ENCODE measurements at regions not wholly inside any gene's neighbourhood (a gene's known extent, or its start where the extent isn't known, plus 50 kb on each side); places are given as distances from the start of the nearest gene placed in this dataset.

DNA sequence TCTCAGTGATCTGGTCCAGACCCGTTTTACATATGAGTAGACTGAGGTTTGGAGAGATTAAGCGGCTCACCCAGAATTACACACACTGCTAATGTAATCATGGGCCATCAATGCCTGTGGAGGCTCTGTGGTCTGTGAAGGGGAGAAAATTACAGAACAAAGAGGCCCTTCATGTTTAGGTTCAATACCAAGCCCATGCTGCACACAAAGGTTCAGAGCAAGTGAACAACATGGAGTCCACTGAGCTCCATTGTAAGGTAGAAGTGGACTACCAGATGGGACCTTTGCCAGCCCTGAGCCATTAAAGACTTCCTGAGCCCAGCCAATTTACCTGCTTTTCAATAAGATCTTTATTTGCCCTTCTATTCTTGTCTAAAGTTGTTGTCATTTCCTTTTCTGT lies 109.8 kb downstream of the LUZP4 start:
- BruUV-seq (replicated peaks): no TSS peak
- intact Hi-C loops (cut with micrococcal nuclease): no loop called here
- no peaks in the 10 kb centered on the region for H3K36me3 Mint-ChIP-seq (ENCODE audit: insufficient read depth, unreplicated experiment)
- no peaks in the 10 kb centered on the region for H3K9me3 Mint-ChIP-seq (ENCODE audit: unreplicated experiment)
- TF ChIP-seq, protein P1, sequence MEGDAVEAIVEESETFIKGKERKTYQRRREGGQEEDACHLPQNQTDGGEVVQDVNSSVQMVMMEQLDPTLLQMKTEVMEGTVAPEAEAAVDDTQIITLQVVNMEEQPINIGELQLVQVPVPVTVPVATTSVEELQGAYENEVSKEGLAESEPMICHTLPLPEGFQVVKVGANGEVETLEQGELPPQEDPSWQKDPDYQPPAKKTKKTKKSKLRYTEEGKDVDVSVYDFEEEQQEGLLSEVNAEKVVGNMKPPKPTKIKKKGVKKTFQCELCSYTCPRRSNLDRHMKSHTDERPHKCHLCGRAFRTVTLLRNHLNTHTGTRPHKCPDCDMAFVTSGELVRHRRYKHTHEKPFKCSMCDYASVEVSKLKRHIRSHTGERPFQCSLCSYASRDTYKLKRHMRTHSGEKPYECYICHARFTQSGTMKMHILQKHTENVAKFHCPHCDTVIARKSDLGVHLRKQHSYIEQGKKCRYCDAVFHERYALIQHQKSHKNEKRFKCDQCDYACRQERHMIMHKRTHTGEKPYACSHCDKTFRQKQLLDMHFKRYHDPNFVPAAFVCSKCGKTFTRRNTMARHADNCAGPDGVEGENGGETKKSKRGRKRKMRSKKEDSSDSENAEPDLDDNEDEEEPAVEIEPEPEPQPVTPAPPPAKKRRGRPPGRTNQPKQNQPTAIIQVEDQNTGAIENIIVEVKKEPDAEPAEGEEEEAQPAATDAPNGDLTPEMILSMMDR (IDR thresholded peaks at IDR 0.05; ENCODE audit: unreplicated experiment): no peak
- no peak overlapping the region for H3K27ac Mint-ChIP-seq (ENCODE audit: low read depth, unreplicated experiment)
- H3K27me3 Mint-ChIP-seq (ENCODE audit: insufficient read depth, unreplicated experiment): peaks cover 61% of the 10 kb centered on the region
- no peak for DNase-seq (ENCODE audit: unreplicated experiment)
- no peaks in the 10 kb centered on the region for H3K4me1 Mint-ChIP-seq (ENCODE audit: insufficient read depth, unreplicated experiment)
- no peak overlapping the region for H3K4me3 Mint-ChIP-seq (ENCODE audit: unreplicated experiment)
- ChIA-PET POLR2A (no interaction called here), CTCF (no interaction called here)

DNA sequence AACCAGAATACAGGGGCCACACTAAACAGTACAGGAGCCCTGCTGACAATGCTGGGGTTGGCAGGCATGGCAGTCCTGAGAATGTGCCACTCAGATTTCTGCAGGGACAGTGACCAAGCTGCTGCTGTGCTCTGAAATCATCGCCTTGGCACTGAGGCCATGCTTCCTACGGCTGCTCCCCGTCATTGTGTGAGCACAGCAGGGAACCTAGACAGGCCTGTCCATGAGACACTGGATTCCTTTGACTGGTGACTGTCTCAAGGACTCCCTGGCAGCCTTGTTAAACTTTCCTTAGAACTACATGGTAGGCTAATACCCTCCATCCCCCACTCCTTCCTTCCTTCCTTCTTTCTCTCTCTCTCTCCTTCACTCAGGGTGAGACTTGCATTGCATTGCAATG lies 111.4 kb downstream of the LUZP4 start:
- no peak overlapping the region for H3K27ac Mint-ChIP-seq (ENCODE audit: low read depth, unreplicated experiment)
- no TSS peak for BruUV-seq (replicated peaks)
- CTCF ChIA-PET: no interaction called here

DNA sequence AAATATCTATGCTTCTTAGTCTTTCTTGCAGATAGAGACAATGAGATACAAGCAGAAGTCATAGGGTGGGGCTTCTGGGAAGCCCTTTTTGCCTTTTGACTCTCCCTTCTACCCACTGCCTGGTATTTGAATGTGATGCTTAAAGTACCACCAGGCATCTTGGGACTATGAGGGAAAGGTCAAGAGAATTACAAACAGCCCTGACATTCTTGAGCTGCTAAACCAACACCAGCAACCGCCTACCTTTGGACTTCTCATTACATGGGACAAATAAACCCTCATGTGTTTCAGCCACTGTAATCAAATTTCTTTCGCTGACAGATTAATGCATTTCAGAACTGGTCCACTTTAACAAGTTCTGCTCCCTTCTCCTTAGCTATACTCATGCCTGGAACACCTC lies 112.8 kb downstream of the LUZP4 start:
- TF ChIP-seq, protein P1 (IDR thresholded peaks at IDR 0.05; ENCODE audit: unreplicated experiment): no peak
- Mint-ChIP-seq H3K27ac (ENCODE audit: low read depth, unreplicated experiment) (no peak overlapping the region), H3K4me1 (ENCODE audit: insufficient read depth, unreplicated experiment) (no peaks in the 10 kb centered on the region), H3K36me3 (ENCODE audit: insufficient read depth, unreplicated experiment) (no peaks in the 10 kb centered on the region), H3K27me3 (ENCODE audit: insufficient read depth, unreplicated experiment) (peaks cover 51% of the 10 kb centered on the region), H3K9me3 (ENCODE audit: unreplicated experiment) (no peaks in the 10 kb centered on the region), H3K4me3 (ENCODE audit: unreplicated experiment) (no peak overlapping the region)
- CTCF ChIA-PET: no interaction called here
- POLR2A ChIA-PET: no interaction called here
- intact Hi-C loops (cut with micrococcal nuclease): no loop called here
- BruUV-seq (replicated peaks): no TSS peak
- DNase-seq (ENCODE audit: unreplicated experiment): no peak

More for the DNA sequence above, 111.4 kb downstream of the LUZP4 start:
- H3K9me3 Mint-ChIP-seq (ENCODE audit: unreplicated experiment): no peaks in the 10 kb centered on the region
- intact Hi-C loops (cut with micrococcal nuclease): no loop called here
- no peaks in the 10 kb centered on the region for H3K36me3 Mint-ChIP-seq (ENCODE audit: insufficient read depth, unreplicated experiment)
- DNase-seq (ENCODE audit: unreplicated experiment): no peak
- TF ChIP-seq, protein P1 (IDR thresholded peaks at IDR 0.05; ENCODE audit: unreplicated experiment): no peak
- H3K27me3 Mint-ChIP-seq (ENCODE audit: insufficient read depth, unreplicated experiment): peaks cover 61% of the 10 kb centered on the region
- H3K4me1 Mint-ChIP-seq (ENCODE audit: insufficient read depth, unreplicated experiment): no peaks in the 10 kb centered on the region
- no peak overlapping the region for H3K4me3 Mint-ChIP-seq (ENCODE audit: unreplicated experiment)
- POLR2A ChIA-PET: interaction anchor here (0.7 kb wide), 1 partner anchor 557 kb away, joined by 3 read pairs; no protein-coding TSS in a partner anchor

DNA sequence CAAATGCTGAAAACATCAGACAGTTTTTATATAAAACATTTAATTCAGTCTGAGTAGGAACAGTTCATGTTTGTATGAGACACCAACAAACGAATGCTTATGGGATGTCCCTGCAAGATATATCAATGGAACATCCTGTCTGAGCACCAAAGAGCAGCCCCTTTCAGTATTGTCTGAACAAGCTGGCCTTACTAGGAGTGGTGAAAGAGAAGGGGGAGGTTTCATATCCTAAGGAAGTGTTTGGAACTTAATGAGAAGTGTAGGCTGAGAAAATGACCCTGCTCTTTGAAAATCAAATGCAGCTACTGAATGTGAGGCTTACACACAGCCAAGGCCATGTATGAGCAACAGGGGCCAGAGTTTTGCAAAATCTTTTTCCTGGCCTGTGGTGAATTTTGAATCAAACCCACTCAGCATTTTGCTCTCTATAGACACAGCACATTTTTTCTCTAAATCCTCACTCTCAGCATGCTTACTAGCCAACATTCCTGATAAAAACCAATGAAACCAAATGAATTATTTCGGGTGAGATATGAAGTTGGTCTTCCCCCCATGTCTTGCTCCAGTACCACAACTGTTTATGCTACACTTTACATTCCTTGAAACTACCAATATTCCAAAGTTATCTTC lies 119.4 kb downstream of the LUZP4 start:
- no peaks in the 10 kb centered on the region for H3K4me1 Mint-ChIP-seq (ENCODE audit: insufficient read depth, unreplicated experiment)
- H3K4me3 Mint-ChIP-seq (ENCODE audit: unreplicated experiment): no peak overlapping the region
- no peaks in the 10 kb centered on the region for H3K9me3 Mint-ChIP-seq (ENCODE audit: unreplicated experiment)
- H3K27ac Mint-ChIP-seq (ENCODE audit: low read depth, unreplicated experiment): no peak overlapping the region
- ChIA-PET CTCF (no interaction called here), POLR2A (no interaction called here)
- DNase-seq (ENCODE audit: unreplicated experiment): no peak
- no peaks in the 10 kb centered on the region for H3K36me3 Mint-ChIP-seq (ENCODE audit: insufficient read depth, unreplicated experiment)
- TF ChIP-seq, protein P1 (IDR thresholded peaks at IDR 0.05; ENCODE audit: unreplicated experiment): no peak
- intact Hi-C loops (cut with micrococcal nuclease): no loop called here
- H3K27me3 Mint-ChIP-seq (ENCODE audit: insufficient read depth, unreplicated experiment): no peaks in the 10 kb centered on the region
- no TSS peak for BruUV-seq (replicated peaks)
